ENCODE measurements at regions not wholly inside any gene's neighbourhood (a gene's known extent, or its start where the extent isn't known, plus 50 kb on each side); places are given as distances from the start of the nearest gene placed in this dataset.

DNA sequence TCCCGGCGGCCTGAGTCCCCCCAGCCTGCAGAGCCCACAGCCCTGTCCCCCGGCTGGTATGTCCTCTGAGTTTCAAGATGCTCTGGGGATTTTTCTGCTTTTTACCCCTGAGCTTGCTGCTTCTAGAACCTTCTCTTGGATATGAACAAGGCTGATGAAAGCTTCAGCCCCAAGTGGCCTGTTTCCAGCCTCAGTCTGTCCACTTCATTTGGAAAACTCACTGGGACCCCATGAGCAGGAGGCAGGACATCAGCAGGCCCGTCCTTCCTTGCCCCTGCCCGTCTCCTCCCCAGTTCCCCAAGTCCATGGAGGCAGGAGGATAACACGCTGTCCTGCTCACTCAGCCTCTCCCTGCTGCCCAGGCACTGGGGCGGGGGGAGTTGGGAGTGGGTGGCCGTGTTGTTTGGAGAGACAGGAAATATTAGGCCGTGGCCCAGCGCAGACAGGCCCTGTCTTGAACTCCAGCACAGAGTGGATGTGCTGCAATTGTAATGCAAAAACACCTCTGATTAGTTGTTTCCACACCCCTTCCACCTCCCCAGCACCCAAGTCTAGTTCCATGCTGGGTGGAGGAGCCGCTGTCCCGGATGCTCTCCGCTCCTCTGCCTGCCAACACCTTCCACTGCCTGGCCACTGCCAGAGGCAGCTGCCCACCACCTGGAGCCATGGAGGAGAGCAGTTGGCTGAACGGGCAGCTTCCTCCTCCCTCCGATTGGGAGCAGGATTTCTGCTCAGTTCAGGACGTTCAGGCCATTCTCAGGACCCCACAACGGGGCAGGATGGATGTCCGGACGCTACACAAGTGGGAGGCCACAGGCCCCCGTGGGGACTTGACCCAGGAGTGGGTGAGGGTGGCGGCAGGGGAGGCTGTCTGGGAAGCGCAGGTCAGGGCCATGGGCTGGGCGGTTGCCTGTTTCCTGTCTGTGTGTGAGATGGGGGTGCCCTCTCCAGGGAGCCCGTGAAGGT, 216.9 kb upstream of the GSE1 start:
- H3K27me3 ChIP-seq: no peaks in the 10 kb centered on the region
- TF ChIP-seq, protein P1, sequence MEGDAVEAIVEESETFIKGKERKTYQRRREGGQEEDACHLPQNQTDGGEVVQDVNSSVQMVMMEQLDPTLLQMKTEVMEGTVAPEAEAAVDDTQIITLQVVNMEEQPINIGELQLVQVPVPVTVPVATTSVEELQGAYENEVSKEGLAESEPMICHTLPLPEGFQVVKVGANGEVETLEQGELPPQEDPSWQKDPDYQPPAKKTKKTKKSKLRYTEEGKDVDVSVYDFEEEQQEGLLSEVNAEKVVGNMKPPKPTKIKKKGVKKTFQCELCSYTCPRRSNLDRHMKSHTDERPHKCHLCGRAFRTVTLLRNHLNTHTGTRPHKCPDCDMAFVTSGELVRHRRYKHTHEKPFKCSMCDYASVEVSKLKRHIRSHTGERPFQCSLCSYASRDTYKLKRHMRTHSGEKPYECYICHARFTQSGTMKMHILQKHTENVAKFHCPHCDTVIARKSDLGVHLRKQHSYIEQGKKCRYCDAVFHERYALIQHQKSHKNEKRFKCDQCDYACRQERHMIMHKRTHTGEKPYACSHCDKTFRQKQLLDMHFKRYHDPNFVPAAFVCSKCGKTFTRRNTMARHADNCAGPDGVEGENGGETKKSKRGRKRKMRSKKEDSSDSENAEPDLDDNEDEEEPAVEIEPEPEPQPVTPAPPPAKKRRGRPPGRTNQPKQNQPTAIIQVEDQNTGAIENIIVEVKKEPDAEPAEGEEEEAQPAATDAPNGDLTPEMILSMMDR (IDR thresholded peaks at IDR 0.05): no peak
- TF ChIP-seq POLR2AphosphoS5 (IDR thresholded peaks at IDR 0.05; ENCODE audit: insufficient read depth in 1 of 2, low read depth in 1 of 2) (no peak), POLR2A (IDR thresholded peaks at IDR 0.05) (no peak)
- no peaks in the 10 kb centered on the region for H3K36me3 ChIP-seq
- intact Hi-C loops (cut with DNase I): no loop called here
- H3K27ac ChIP-seq: peak overlapping the region; percentile 70
- H3K4me1 ChIP-seq: peaks cover 44% of the 10 kb centered on the region
- DNase-seq (ENCODE audit: extremely low spot score in 2 of 2): no peak
- H3K4me3 ChIP-seq: no peak overlapping the region
- H3K9me3 ChIP-seq: no peaks in the 10 kb centered on the region

DNA sequence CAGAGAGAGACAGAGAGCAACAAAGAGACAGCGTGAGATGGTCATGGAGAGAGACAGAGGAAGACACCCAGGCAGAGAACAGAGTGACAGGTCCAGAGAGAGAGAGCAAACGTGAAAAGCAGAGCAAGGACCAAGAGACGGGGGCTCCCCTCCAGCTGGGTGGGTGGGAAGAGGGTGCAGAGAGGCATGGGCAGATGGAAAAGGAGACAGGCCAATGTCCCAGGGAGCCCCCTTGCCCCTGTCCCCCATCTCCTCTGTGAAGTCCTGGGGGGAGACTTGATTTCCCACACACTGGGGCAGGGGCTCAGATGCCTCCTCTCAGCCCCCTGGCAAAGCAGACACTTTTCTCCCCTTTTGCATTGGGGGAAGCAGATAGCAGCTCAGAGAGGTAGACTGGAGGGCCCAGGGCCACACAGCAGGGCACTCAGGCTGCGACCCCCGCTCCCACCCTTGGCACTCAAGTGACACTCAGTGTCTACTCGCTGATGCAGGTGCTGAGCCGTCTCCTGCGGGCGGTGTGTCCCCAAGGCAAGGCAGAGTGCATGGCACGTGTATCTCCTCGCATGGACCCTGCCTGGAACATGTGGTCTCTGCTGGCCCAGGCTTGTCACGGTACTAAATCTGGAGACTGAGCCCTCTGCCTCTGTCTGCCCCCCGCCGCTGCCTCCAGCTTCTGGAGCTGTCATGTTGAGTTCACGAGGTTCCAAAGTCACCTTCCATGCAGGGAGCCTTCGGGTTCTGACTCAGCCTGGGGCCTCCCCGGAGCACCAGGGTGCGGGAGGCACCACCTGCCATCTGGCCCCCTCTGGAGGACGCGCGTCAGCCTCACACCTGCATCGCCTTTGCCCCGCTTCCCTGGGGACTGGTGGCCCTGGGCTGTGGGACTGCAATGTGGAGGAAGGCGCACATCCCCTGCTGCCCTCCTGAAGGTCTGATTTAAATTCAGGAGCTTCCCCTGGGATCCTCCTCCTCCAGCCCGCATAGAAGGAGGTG, 215.9 kb upstream of the GSE1 start:
- Histone ChIP-seq H3K27ac (peak overlapping the region; percentile 70), H3K4me1 (peaks cover 38% of the 10 kb centered on the region), H3K27me3 (no peaks in the 10 kb centered on the region), H3K4me3 (no peak overlapping the region), H3K9me3 (no peaks in the 10 kb centered on the region), H3K36me3 (no peaks in the 10 kb centered on the region)
- TF ChIP-seq POLR2A (IDR thresholded peaks at IDR 0.05) (no peak), POLR2AphosphoS5 (IDR thresholded peaks at IDR 0.05; ENCODE audit: insufficient read depth in 1 of 2, low read depth in 1 of 2) (no peak)
- TF ChIP-seq, protein P1 (IDR thresholded peaks at IDR 0.05): no peak
- DNase-seq (ENCODE audit: extremely low spot score in 2 of 2): no peak
- intact Hi-C loops (cut with DNase I): no loop called here

DNA sequence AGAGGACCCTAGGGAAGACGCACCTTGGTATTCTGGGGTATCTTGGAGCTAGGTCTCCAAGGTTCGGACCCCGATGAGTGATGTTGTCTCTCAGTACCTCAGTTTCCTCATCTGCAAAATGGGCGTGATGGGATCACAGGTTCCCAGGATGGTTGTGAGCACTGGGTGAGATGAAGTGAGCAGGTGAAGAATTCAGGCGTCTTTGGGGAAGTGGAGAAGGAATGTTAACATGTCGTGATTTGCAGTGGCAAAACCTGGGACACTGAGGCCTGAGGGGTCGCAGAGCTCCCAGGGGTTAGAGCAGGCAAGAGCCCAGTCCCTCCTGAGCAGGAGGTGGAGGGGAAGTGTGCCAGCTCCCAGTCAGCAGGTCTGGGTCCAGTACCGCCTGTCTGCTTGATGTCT, 215.1 kb upstream of the GSE1 start:
- TF ChIP-seq, protein P1 (IDR thresholded peaks at IDR 0.05): no peak
- no peak for TF ChIP-seq POLR2A (IDR thresholded peaks at IDR 0.05)
- no peak for TF ChIP-seq POLR2AphosphoS5 (IDR thresholded peaks at IDR 0.05; ENCODE audit: insufficient read depth in 1 of 2, low read depth in 1 of 2)
- Histone ChIP-seq H3K4me1 (peaks cover 38% of the 10 kb centered on the region), H3K36me3 (no peaks in the 10 kb centered on the region), H3K4me3 (no peak overlapping the region), H3K9me3 (no peaks in the 10 kb centered on the region), H3K27ac (no peak overlapping the region), H3K27me3 (no peaks in the 10 kb centered on the region)
- intact Hi-C loops (cut with DNase I): no loop called here
- DNase-seq (ENCODE audit: extremely low spot score in 2 of 2): no peak

DNA sequence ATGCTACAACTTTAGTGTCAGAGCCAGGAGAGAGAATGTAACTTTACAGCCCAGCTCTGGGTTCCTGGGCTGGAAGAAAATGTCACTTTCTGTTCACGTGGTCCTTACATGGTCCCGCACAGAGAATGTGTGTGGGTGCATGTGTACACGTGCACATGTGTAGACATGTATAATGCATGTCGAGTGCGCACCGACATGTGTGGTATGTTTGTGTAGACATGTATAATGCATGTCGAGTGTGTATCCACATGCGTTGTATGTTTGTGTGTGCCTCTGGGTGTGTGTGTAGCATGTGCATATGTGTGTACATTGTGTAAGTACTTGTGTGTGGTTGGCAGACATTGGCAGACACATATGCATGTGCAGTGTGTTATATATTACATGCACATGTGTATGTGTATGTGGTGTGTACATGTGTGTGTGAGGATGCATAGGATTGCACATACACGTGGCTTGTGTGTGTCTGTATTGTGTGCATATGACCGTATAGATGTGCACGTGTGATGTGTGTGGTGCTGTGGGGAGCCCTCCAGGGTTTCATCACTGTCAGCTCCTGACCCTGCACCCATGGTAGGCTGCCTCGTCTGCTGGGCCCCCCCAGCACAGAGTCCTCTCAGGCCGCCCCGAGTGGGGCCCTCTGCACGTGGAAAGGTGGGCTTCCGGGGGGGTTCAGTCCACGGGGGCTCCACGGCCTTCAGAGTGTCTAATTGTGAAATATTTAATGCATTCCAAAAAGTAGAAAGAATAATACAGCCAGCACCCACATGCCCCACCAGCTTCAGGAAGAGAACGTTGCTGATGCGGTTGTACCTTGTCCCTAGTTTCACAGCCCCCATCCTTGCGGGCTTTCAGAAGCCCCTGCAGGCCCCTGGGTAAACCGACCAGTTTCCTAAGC, 214.2 kb upstream of the GSE1 start:
- no peaks in the 10 kb centered on the region for H3K9me3 ChIP-seq
- DNase-seq (ENCODE audit: extremely low spot score in 2 of 2): no peak
- peaks cover 33% of the 10 kb centered on the region for H3K4me1 ChIP-seq
- no peak overlapping the region for H3K4me3 ChIP-seq
- intact Hi-C loops (cut with DNase I): no loop called here
- TF ChIP-seq, protein P1 (IDR thresholded peaks at IDR 0.05): no peak
- no peak for TF ChIP-seq POLR2A (IDR thresholded peaks at IDR 0.05)
- TF ChIP-seq POLR2AphosphoS5 (IDR thresholded peaks at IDR 0.05; ENCODE audit: insufficient read depth in 1 of 2, low read depth in 1 of 2): no peak
- H3K36me3 ChIP-seq: no peaks in the 10 kb centered on the region
- H3K27ac ChIP-seq: no peak overlapping the region
- no peaks in the 10 kb centered on the region for H3K27me3 ChIP-seq

Data from vagina (tissue), 2 donors.